GM21423 (cell line): ENCODE measurements at regions not wholly inside any gene's neighbourhood (a gene's known extent, or its start where the extent isn't known, plus 50 kb on each side); places are given as distances from the start of the nearest gene placed in this dataset.

ENCODE experiments used
- ATAC-seq: cut with Tn5 transposase; IDR thresholded peaks from one replicate; pipeline ENCODE4 v1.9.1; 2021; ENCODE audit warnings: mild to moderate bottlenecking, moderate library complexity; ENCODE audit not compliant: unreplicated experiment

GRCh38 chr5:120386981-120387380, 77.1 kb upstream of the PRR16 start:
- ATAC-seq, result no peak

- no peak for ATAC-seq
Measured at GRCh38 chr5:120388016-120388781, 75.9 kb upstream of the PRR16 start.

- ATAC-seq, result no peak
Measured at GRCh38 chr5:120394259-120394658, 69.8 kb upstream of the PRR16 start.

- no peak for ATAC-seq
Measured at GRCh38 chr5:120396186-120396585, 67.9 kb upstream of the PRR16 start.

GRCh38 chr5:120400356-120400755, 63.7 kb upstream of the PRR16 start:
- ATAC-seq, result no peak

- ATAC-seq, result no peak
Measured at GRCh38 chr5:120402606-120403005, 61.5 kb upstream of the PRR16 start.

- ATAC-seq, result no peak
Measured at GRCh38 chr5:120405286-120405864, 58.7 kb upstream of the PRR16 start.

GRCh38 chr5:120405923-120406322, 58.2 kb upstream of the PRR16 start:
- no peak for ATAC-seq

- no peak for ATAC-seq
Measured at GRCh38 chr5:120413686-120414085, 50.4 kb upstream of the PRR16 start.
